ENCODE measurements at regions not wholly inside any gene's neighbourhood (a gene's known extent, or its start where the extent isn't known, plus 50 kb on each side); places are given as distances from the start of the nearest gene placed in this dataset.

DNA sequence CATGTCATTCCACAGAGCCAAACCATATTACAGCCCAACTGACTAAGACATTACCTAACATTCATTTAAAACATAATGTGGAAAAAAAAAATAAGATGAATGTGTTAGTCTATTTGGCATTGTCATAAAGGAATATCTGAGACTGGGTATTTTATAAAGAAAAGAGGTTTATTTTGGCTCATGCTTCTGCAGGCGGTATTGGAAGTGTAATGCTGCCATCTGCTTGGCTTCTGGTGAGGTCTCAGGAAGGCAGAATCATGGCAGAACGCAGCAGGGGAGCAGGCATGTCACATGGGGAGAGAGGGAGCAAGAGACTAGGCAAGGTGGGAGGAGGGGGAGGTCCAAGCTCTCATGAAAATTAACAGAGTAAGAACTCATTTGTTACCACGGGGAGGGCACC is 504.8 kb upstream of the LRATD1 start:
- DNase-seq = no peak

DNA sequence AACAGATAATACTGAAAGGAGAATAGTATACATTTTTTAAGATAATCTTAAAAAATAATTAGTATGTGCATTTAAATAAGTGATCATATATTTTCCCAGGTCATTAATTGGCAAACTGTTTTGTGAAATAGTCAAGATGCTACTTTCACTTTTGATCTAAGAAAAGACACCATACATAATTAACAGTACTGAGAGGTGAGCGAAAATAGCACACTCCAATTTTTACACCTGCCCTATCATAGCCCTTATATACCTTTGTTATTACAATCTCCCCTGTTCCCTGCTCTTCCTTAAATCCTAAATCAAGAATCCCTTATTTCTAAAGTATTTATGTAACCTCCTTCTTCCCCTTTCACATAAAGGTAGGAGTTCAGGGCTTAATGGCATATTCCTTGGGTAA is 500.1 kb upstream of the LRATD1 start:
- DNase-seq = no peak

DNA sequence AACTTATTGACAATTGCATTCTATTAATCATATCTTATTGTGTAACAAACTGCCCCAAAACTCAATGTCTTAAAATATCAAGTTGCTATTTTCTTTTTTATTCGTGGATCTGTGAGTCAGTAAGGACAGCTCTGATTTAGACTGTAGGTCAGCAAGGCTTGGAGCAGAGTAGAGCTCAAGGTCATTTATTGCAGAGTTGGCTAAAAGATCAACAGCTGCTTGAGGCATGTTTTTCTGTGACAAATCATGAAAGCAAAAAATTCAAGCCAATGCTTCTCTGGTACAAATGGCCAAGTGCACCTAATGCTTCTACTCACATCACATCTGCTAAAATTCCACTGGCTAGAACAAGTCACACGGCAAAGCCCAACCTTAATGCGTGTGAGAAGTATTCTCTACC is 497.7 kb upstream of the LRATD1 start:
- DNase-seq = no peak

DNA sequence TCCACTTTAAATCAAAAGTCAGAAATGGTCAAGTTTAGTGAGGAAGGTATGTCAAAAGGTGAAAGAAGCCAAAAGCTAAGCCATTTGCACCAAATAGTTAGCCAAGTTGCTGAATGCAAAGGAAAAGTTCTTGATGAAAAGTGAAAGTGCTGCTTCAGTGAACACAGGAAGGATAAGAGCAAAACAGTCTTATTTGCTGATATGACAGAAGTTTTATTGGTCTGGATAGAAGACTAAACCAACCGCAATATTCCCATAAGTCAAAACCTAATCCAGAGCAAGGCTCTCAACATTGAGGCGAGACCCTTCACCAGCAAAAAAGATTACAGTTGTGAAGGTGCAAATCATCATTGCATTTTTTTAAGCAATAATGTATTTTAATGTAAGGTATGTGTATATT is 496.5 kb upstream of the LRATD1 start:
- no peak for DNase-seq

DNA sequence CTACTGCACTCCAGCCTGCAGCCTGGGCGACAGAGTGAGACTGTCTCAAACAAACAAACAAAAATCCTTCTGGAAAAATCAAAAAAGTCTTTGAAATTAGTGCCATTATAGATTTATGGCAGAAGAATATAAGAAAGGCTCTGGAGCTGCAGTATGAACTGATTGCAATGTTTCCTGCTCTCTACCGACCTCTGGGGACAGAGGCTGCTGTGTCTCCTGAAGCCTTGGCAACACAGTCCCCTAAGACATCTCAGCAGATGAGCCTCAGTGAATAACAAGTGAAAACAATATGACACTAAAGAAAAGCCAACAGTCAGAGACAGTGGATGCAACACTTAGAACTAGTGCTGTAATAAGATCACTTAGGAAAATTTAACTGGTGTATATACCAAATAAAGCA is 494.9 kb upstream of the LRATD1 start:
- DNase-seq = no peak

DNA sequence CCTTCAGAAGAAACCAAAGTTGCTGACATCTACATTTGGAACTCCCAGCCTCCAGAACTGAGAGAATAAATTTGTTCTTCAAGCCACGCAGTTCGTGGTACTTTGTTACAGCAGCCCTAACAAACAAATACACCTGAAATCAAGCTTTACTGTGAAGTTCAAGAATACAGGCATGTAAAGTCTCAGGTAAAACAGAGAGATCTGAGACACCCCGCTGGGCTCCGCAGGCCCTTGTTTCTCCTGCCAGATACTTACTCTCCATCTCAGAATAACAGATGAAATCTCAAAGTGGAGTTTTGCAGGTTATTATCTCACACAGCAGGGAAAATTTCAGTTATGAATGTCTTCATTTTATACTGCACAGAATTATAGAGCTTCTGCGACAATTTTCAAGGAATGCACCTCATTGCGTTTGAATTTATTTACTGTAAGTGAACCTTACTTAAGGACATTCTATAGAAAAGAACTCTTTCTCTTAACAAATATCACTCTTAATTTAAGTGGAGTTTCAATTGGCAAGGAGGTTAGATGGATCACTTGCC is 492.4 kb upstream of the LRATD1 start:
- DNase-seq = no peak

DNA sequence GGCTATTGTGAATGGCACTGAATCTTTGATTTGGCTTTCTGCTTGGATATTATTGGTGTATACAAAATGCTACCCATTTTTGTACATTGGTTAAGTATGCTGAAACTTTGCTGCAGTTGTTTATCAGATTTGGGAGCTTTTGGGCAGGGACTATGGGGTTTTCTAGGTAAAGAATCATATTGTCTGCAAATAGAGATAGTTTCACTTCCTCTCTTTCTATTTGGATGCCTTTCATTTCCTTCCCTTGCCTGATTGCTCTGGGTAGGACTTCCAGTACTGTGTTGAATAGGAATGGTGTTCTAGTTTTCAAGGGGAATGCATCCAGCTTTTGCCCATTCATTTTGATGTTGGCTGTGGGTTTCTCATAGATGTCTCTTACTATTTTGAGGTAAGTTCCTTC is 489.1 kb upstream of the LRATD1 start:
- DNase-seq = no peak

DNA sequence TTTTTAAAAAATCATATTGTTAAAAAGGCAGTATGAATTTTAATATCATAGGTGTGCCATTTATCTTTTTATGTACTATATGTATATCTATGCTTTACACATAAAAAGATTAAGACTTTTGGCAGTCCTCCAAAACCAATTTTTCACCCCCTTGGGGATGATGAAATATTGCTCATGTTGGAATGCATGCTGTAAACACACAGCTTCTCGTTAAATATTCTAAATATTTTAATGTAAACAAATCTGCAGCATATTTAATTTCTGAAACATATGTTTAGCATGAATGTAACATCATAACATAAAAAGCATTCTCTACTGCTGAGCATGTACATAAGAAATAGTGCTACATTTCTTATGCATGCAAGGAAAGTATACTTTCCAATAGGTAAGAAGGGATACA is 484.3 kb upstream of the LRATD1 start:
- DNase-seq = no peak

DNA sequence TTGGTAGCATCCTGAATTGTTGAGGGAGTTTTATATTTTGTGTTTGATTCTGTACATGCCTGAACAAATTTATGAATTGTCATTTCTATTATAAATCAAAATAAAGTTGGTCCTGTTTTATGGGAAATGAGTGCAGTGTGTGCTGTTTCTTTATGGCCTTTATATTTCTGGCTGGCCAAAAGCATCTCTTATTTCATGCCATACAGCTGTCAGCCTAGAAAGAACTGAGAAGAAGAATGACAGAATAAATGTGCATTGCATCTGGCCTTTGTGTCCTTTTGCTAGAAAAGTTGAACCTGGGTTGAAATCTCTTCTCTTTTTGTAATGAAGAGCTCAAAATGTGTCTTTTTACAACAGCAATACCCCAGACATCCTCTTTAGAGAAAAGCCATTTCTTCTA is 474.7 kb upstream of the LRATD1 start:
- DNase-seq = no peak

DNA sequence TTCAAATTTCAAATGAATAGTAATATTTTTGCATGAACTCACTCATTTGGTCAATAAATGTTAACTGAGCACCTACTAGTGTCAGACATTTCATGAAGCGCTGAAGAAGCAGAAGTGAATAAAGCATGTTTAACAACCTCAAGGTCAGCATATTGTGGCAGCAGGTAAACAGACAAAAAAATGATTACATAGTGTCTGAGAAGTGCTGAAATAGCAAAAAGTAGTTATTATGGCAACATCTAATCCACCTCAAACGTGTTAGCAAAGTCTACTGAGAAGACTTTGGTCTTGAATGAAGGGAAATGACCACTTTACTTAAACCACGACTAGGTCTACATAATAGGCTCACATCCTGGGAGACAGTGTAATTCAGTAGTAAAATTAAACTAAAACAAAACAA is 452.2 kb upstream of the LRATD1 start:
- no peak for DNase-seq

DNA sequence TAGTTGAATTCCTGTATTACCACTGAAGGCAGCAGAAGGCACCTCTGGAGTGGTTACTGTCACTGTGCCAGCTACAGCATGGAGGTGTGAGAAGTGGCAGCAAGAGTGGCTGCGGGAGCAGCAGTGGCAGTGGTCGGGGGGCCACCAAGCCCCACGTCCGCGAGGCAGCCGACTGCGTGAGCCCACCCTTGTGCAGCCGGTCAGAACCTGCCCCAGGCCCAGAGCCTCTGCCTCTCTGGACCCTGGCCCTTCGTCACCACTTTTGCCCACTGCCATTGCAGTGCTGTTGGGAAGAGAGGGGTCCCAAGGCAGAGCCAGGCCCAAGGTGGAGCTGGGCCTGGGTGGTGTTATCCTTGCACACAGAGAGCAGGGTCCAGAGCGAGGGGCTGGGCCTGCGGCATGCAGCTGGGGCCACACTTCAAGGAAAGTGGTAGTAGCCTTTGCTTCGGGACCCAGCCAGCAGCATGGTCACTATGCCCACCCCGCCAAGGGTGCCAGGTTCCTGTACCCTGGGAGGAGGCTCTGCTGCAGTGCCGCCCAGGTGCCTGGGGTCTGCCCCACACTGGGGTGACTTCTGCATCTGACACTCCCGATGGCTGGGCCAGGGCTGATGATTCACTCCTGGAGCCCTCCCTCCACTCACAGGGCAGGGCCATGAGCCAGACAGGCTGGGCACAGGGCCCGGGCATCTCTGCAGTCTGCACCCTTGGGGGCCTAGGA is 450.1 kb upstream of the LRATD1 start:
- no peak for DNase-seq

DNA sequence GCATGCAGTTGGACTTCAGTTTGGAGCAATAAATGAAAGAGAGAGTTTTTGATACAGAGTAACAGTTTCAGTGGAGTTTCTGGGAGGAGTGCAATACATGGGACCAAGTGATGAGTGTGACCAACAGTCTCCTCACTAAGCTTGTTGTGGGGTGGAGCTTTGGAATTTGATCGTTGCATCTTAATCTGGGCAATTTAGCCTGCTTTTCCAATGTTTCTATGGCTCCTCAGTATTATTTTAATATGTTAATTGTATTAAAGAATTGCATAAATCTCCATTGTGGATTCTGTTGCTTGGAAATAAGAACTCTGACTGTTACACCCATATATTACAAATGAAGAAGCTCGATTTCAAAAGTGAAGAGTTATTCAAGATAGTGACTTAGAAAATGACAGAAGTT is 446.6 kb upstream of the LRATD1 start:
- no peak for DNase-seq

DNA sequence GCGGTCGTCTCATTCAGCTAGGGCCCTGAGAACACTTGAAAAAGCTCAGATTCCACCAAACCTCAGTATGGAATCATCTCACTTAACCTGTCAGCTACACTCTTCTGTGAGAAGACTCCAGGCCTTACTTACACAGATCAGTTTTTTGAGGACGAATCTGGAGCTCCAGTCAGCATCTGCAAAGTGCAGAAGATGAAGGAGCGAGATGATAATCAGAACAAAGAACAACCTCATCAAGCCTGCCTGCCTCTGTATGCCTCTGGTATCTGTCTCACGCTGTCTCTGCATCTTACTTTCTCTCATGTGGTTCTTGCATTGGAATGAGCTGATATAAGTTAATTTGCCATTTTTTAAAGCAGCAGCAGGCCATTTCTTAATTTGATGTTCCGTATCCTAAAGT is 444.1 kb upstream of the LRATD1 start:
- DNase-seq = no peak

DNA sequence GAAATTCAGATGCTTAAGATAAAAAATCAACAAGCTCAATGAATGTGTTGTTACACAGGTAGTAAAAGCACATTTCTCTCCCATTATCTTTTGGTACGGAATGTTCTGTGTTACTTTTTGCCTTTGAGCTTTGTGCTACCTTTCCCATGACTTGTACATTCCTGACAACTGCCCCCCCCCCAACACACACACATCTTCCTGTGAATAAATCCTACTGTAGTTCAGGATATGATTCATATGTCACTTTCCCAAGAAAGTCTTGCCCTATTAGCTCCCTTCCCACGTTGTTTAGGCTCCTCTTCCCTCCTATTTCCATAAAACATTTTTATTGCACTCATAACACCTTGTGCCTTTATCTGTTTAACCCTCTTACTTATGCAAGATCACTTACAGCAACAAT is 442.6 kb upstream of the LRATD1 start:
- DNase-seq = no peak

DNA sequence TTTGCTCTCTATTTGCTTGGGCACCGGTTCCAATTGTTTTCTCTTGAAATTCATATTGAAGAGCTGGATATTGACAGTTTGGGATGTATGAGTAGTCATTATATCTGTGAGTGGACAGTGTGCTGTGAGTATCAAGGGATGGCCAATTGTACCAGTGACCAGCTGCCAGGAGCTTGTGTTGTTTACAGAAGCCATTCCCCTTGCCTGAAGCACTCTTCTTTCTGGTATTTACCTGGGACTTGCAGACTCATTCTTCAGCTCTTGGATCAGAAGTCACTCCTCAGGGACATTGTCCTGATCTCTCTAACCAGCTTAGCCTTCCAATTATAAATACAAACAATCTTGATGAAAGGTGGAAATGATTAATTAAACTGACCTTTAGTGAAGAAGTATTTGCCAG is 438.3 kb upstream of the LRATD1 start:
- DNase-seq = no peak

DNA sequence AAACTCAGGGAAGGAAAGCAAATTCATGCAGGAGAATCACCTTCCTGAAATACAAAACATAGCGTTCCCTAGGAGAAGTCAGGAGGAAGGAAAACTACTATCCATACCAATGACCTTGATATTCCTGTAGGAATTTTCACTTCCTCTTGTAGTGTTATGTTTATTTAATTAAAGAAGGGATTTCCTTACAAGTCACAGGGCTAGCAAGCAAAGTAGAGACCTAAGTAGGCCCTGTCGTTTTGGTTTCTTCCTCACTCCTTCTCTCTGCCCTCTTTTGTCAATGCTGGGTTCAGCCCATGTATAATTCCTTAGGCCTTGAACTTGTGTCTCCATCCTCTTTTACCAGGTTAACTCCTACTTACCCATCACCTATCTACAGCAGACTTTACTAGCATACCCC is 435.2 kb upstream of the LRATD1 start:
- no peak for DNase-seq

DNA sequence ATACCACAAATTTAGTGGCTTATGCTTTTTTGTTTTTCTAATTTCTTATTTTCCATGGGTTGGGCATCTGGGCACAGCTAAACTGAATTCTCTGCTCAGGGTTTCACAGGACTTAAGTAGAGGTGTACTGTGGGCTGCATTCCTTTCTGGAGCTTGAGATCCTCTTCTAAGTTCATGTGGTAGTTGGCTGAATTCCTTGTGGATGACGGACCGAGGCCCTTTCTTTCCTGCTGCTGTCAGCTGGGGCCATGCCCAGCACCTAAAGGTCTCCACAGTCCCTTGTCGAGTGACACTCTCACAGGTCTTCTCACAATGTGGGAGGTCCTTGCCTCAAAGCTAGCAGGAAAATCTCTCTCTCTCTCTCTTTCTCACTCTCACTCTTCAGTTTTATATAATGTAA is 433.5 kb upstream of the LRATD1 start:
- no peak for DNase-seq

DNA sequence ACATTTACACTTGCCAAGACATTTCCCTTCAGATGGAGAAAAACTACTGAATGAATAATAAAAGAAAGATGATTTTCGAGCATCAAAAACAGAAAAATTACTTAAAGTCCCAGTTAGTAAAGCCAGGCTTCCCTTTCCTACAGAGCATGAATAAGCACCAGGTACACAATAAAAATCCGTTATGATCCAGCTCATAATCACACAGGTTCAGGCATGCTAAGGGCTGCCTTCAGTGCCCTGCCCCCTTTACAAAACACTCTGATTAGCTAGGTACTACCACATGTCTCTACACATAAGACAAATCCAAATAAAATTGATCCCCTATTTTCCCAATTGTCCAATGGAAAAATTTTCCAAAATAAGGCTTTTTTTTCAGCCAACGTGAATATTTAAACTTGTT is 413.2 kb upstream of the LRATD1 start:
- no peak for DNase-seq

DNA sequence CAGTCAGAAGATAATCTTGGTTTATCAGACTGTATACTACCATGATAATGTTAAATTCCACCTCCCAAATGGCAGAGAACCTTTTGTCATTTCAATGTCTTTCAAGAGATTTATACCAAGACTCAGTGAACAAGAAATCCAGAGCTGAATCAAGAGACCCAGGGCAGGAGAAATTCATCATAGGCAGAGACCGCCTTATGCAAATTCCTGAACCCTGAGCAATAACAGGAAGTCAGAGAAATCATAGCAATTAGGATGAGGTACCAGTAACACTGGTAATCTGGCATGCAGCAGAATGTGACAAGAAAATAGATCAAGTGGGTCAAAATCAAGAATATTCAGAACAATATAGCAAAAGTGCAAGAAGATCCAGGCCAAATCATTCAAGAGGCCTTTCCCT is 412.4 kb upstream of the LRATD1 start:
- DNase-seq = no peak

DNA sequence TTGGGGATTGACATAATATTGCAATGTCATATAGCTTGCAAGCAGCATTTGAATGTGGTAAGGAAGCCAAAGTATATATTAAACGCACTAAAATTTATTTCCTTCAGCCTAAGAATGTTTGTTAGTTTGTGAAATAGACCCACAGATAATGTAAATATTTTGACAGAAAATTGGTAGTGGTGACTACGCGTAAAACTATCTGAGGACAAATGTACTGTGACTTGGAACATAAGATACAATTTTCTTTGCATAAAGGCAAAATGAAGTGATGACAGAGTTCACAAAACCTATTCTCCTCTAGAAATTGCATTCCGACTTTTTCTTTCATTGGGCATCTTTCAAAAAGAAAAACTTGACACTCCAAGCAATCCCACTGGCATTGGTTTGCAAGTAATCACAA is 411.1 kb upstream of the LRATD1 start:
- DNase-seq = no peak

DNA sequence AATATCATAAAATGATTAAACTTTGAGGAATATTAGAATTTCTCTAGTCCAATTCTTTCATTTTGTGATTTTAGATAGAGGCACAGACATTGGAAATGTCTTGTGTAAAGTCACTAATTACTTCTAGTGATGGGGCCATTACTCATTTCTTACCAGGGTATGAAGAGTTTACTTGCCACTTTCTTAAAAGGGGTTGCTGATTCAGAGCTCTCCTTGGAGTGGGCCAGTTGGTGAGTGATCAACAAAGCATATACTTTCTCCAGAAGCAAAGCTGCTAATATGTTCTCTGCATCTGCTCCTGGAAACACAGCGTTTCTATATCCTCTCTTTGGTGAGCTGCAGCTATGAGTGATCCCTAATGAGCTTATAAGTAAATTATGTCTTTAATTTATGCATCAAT is 408.9 kb upstream of the LRATD1 start:
- DNase-seq = no peak

DNA sequence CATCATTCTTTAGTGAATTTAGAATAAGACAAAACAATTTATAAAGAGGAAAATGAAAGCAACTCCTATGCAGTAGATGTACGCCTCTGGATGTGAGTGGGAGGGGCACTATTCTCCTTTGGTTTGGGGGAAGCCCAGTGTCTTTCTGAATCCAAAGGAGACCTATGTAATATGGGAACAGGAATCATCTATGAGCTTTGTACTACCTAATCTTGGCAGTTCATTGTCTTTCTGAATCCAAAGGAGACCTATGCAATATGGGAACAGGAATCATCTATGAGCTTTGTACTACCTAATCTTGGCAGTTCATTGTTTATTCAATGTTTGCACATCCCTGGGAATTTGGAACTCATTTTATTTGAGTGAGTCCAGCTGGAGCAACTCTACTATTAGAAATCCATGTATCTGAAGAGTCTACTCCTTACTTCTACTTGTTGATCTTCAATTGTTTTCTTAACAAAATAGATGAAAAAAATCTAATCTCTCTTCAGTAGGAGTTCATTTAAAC is 401.1 kb upstream of the LRATD1 start:
- DNase-seq = no peak

DNA sequence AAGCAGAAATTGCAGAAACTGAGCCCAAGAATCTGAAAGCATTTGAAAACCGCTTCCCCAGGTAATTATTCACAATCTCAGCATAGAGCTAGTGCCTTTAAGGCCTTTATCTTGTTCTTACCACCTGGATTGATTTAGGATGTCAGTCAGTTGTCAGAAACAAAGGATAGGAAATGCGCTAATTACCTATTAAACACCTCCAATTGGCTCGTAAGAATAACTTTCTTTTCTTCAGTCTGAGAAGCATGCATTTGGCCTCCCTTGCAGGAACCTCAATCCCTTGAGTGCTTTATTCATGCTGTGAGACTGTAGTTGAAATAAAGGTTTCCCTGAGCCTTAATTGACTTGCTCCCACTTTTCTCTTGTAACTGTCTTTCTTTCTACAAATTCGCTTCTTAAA is 400.3 kb upstream of the LRATD1 start:
- no peak for DNase-seq

DNA sequence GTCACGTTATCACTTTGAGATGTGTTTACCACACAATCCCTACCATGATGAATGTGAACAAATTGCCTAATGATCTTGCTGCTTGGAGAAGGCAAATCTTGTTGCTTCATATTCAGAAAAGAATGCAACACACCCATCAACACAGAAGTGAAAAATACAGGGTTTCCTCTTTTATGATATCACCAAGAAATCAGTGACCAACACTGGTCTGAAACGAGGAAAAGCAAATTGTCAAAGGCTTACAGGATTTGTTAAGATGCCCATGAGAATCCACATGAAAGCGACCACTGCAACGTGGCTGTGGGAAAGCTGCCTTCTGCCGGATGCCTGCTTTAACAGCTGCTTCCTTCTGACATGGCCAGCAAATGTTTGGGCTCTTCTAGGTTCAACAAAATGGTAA is 397.6 kb upstream of the LRATD1 start:
- DNase-seq = no peak

DNA sequence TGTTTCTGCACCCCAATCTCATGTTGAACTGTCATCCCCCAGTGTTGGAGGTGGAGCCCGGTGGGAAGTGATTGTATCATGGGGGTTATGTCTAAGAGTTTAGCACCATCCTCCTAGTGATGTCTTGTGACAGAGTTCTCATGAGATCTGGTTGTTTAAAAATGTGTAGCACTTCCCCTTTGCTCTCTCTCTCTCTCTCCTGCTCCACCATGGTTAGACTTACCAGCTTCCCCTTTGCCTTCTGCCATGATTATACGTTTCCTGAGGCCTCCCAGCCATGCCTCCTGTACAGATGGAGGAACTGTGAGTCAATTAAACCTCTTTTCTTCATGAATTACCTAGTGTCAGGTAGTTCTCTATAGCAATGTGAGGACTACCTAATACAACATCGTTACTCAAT is 396.9 kb upstream of the LRATD1 start:
- DNase-seq = no peak

Data from suppressor macrophage treated with lipopolysaccharide for 4 hours (primary cell).